ENCODE measurements at regions not wholly inside any gene's neighbourhood (a gene's known extent, or its start where the extent isn't known, plus 50 kb on each side); places are given as distances from the start of the nearest gene placed in this dataset.
A peak's percentile ranks its signal among the peaks of the same experiment; 100 is the strongest.

- Mint-ChIP-seq H3K4me3 (no peak overlapping the region), H3K4me1 (no peaks in the 10 kb centered on the region), H3K36me3 (no peaks in the 10 kb centered on the region), H3K9me3 (no peaks in the 10 kb centered on the region), H3K27ac (no peak overlapping the region), H3K27me3 (peaks cover 0 to 1% of the 10 kb centered on the region in 2 donors)
- H3K4me3 ChIP-seq (ENCODE audit: low read length), result no peak overlapping the region
- ChIA-PET POLR2A (no interaction called here), CTCF (interaction anchor here (1.2 kb wide), 1 partner anchor 10 kb away, joined by 3 read pairs; no protein-coding TSS in a partner anchor)
- H3K27me3 ChIP-seq (ENCODE audit: insufficient read depth, low read length, poor library complexity, severe bottlenecking), result no peaks in the 10 kb centered on the region
- no peak overlapping the region for H3K27ac ChIP-seq (ENCODE audit: low read depth, low read length)
- H3K36me3 ChIP-seq (ENCODE audit: insufficient read depth, low read length), result no peaks in the 10 kb centered on the region
- no peaks in the 10 kb centered on the region for H3K4me1 ChIP-seq (ENCODE audit: insufficient read depth, low read length)
- DNase-seq, result no peak
- H3K9me3 ChIP-seq (ENCODE audit: low read length), result no peaks in the 10 kb centered on the region
Measured at GRCh38 chr4:177671845-177672244, 229.6 kb upstream of the AGA start.

DNA sequence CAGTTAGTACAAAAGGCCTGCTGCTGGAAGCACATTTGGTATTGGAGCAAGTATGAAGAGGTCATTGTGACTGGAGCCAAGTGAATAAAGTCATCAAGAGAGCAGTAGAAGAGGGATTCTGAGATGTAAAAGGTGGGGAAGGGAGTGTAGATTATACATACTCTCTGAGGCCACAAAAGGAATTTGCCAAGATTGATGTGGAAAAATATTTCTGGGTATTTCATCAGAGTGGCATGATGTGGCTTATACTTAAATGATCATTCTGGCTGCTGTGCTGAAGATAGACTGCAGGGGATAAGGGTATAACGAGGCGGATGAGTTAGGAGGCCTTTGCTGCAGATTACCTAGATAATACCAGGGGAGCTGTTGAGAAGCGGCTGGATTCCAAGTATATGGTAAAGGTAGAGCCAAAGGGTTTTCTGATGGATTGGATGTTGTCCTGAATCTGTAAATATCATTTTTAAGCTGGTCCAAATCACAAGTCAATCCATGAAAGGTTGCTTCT is 231.8 kb upstream of the AGA start:
- no peaks in the 10 kb centered on the region for H3K9me3 Mint-ChIP-seq

GRCh38 chr4:177680308-177680707 is 238.1 kb upstream of the AGA start:
- Histone ChIP-seq H3K9me3 (ENCODE audit: low read length) (no peaks in the 10 kb centered on the region), H3K4me1 (ENCODE audit: insufficient read depth, low read length) (no peaks in the 10 kb centered on the region), H3K36me3 (ENCODE audit: insufficient read depth, low read length) (no peaks in the 10 kb centered on the region), H3K27ac (ENCODE audit: low read depth, low read length) (no peak overlapping the region), H3K4me3 (ENCODE audit: low read length) (no peak overlapping the region), H3K27me3 (ENCODE audit: insufficient read depth, low read length, poor library complexity, severe bottlenecking) (no peaks in the 10 kb centered on the region)
- Mint-ChIP-seq H3K4me1 (peaks cover 0 to 9% (median 8%) of the 10 kb centered on the region in 3 donors), H3K27ac (peak overlapping the region in 1 of 8 donors; percentile 59), H3K27me3 (no peaks in the 10 kb centered on the region), H3K9me3 (peaks cover 0 to 1% (median 0%) of the 10 kb centered on the region in 5 donors), H3K36me3 (no peaks in the 10 kb centered on the region), H3K4me3 (peak overlapping the region in 2 of 7 donors; percentile 35 to 50)
- ChIA-PET CTCF (no interaction called here), POLR2A (no interaction called here)
- DNase-seq, result no peak

More for the DNA sequence above, 231.8 kb upstream of the AGA start:
- CTCF ChIA-PET, result no interaction called here
- Histone ChIP-seq H3K27ac (ENCODE audit: low read depth, low read length) (no peak overlapping the region), H3K4me1 (ENCODE audit: insufficient read depth, low read length) (no peaks in the 10 kb centered on the region), H3K9me3 (ENCODE audit: low read length) (no peaks in the 10 kb centered on the region), H3K27me3 (ENCODE audit: insufficient read depth, low read length, poor library complexity, severe bottlenecking) (no peaks in the 10 kb centered on the region), H3K4me3 (ENCODE audit: low read length) (no peak overlapping the region), H3K36me3 (ENCODE audit: insufficient read depth, low read length) (no peaks in the 10 kb centered on the region)
- H3K27me3 Mint-ChIP-seq, result peaks cover 0 to 1% of the 10 kb centered on the region in 2 donors
- POLR2A ChIA-PET, result no interaction called here
- no peaks in the 10 kb centered on the region for H3K36me3 Mint-ChIP-seq
- H3K27ac Mint-ChIP-seq, result no peak overlapping the region
- no peaks in the 10 kb centered on the region for H3K4me1 Mint-ChIP-seq
- no peak for DNase-seq
- H3K4me3 Mint-ChIP-seq, result no peak overlapping the region

DNA sequence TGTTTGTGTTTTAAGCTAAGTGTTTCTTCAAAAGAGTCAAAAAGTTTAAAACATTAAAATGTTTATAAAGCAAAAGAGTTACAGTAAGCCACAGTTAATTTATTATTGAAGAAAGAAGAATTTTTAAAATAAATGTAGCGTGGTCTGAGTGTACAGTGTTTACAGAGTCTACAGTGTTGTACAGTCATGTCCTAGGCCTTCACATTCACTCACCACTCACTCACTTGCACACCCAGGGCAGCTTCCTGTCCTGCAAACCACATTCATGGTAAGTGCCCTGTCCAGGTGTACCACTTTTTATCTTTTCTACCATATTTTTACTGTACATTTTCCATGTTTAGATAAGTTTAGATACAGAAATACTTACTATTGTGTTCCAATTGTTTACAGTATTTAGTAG is 239.7 kb upstream of the AGA start:
- no peaks in the 10 kb centered on the region for H3K4me1 ChIP-seq (ENCODE audit: insufficient read depth, low read length)
- Mint-ChIP-seq H3K9me3 (peaks cover 0 to 1% (median 0%) of the 10 kb centered on the region in 5 donors), H3K4me1 (peaks cover 0 to 9% (median 8%) of the 10 kb centered on the region in 3 donors), H3K27ac (no peak overlapping the region), H3K4me3 (no peak overlapping the region), H3K36me3 (no peaks in the 10 kb centered on the region), H3K27me3 (no peaks in the 10 kb centered on the region)
- H3K36me3 ChIP-seq (ENCODE audit: insufficient read depth, low read length), result no peaks in the 10 kb centered on the region
- CTCF ChIA-PET, result interaction anchor here (1.0 kb wide), 1 partner anchor 11 kb away, joined by 3 read pairs; no protein-coding TSS in a partner anchor
- POLR2A ChIA-PET, result no interaction called here
- no peak overlapping the region for H3K4me3 ChIP-seq (ENCODE audit: low read length)
- no peaks in the 10 kb centered on the region for H3K9me3 ChIP-seq (ENCODE audit: low read length)
- H3K27me3 ChIP-seq (ENCODE audit: insufficient read depth, low read length, poor library complexity, severe bottlenecking), result no peaks in the 10 kb centered on the region
- DNase-seq, result no peak
- no peak overlapping the region for H3K27ac ChIP-seq (ENCODE audit: low read depth, low read length)

DNA sequence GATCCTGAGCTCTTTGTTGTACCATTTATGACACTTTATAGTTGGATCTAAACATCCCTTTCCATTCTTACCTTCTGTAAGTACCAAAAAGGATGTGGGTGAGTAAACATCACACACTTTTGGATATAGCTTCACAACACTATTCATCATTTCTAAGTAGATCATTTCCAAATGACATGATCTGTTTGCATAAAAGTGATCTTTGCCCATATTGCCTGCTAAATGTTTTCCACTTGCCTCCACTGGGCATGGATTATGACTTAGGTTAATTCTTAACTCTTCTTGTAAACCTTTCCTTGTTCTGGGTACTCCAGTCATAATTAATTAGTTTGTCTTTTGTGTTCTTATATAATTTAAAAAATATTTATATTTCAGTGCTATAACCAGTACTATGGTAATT is 244.9 kb upstream of the AGA start:
- H3K27ac ChIP-seq (ENCODE audit: low read depth, low read length), result no peak overlapping the region
- ChIA-PET CTCF (no interaction called here), POLR2A (no interaction called here)
- Mint-ChIP-seq H3K9me3 (peaks cover 0 to 1% (median 0%) of the 10 kb centered on the region in 5 donors), H3K36me3 (no peaks in the 10 kb centered on the region), H3K27me3 (no peaks in the 10 kb centered on the region), H3K4me1 (no peaks in the 10 kb centered on the region), H3K4me3 (no peak overlapping the region), H3K27ac (no peak overlapping the region)
- H3K4me1 ChIP-seq (ENCODE audit: insufficient read depth, low read length), result no peaks in the 10 kb centered on the region
- no peaks in the 10 kb centered on the region for H3K27me3 ChIP-seq (ENCODE audit: insufficient read depth, low read length, poor library complexity, severe bottlenecking)
- DNase-seq, result no peak
- H3K36me3 ChIP-seq (ENCODE audit: insufficient read depth, low read length), result no peaks in the 10 kb centered on the region
- no peaks in the 10 kb centered on the region for H3K9me3 ChIP-seq (ENCODE audit: low read length)
- no peak overlapping the region for H3K4me3 ChIP-seq (ENCODE audit: low read length)

DNA sequence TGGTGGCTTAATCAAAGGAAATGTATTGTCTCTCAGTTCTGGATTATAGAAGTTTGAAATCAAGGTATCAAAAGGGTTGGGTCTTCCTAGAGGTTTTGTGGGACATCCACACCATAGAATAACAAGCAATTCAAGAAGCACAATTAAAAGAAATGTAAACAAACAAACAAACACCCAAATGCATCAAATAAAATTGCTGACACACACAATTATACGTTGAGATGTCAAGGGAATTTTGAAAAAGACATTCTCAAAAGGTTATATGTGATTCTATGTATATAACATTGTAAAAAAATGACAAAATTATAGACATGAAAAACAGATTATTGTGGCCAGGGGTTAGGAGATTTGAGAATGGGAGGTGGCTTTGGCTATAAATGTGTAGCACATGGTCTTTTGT is 250.7 kb upstream of the AGA start:
- H3K4me3 Mint-ChIP-seq, result no peak overlapping the region
- no peaks in the 10 kb centered on the region for H3K27me3 ChIP-seq (ENCODE audit: insufficient read depth, low read length, poor library complexity, severe bottlenecking)
- no peak overlapping the region for H3K27ac Mint-ChIP-seq
- no peaks in the 10 kb centered on the region for H3K36me3 Mint-ChIP-seq
- ChIA-PET CTCF (no interaction called here), POLR2A (no interaction called here)
- DNase-seq, result no peak
- H3K27me3 Mint-ChIP-seq, result no peaks in the 10 kb centered on the region
- H3K9me3 ChIP-seq (ENCODE audit: low read length), result no peaks in the 10 kb centered on the region
- no peaks in the 10 kb centered on the region for H3K4me1 ChIP-seq (ENCODE audit: insufficient read depth, low read length)
- H3K9me3 Mint-ChIP-seq, result peaks cover 0 to 5% (median 0%) of the 10 kb centered on the region in 5 donors
- H3K4me1 Mint-ChIP-seq, result no peaks in the 10 kb centered on the region
- H3K36me3 ChIP-seq (ENCODE audit: insufficient read depth, low read length), result no peaks in the 10 kb centered on the region
- H3K27ac ChIP-seq (ENCODE audit: low read depth, low read length), result no peak overlapping the region
- H3K4me3 ChIP-seq (ENCODE audit: low read length), result no peak overlapping the region

DNA sequence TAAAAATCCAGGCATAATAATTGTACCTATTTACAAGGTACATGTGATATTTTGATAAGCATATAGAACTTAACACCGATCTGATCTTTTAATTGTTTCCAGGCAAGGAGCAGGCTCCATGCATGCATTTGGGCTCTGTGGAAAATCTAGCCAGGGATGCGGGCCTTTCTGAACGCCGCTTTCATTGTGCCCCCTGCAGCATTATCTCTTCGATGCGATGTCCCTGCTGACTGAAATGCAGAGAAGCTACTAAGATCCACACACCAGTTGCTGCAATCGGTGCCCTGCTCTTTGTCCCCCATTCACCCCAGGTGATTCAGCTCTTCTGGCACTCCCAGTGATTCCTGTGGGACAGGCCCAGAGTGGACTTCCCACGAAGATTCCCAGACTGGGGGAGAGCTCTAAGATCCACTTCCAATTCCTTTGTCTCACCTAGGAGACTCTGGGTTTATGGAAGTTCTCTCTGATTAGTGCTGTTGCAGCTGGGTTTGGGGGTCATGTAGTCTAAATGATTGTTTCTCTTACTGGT is 254.3 kb upstream of the AGA start:
- CTCF ChIA-PET, result no interaction called here
- H3K27me3 Mint-ChIP-seq, result no peaks in the 10 kb centered on the region

GRCh38 chr4:177699365-177700213 is 257.4 kb upstream of the AGA start:
- H3K27ac Mint-ChIP-seq, result no peak overlapping the region
- no peaks in the 10 kb centered on the region for H3K9me3 ChIP-seq (ENCODE audit: low read length)
- no peaks in the 10 kb centered on the region for H3K4me1 ChIP-seq (ENCODE audit: insufficient read depth, low read length)
- no peaks in the 10 kb centered on the region for H3K27me3 ChIP-seq (ENCODE audit: insufficient read depth, low read length, poor library complexity, severe bottlenecking)
- H3K4me3 ChIP-seq (ENCODE audit: low read length), result no peak overlapping the region
- no peaks in the 10 kb centered on the region for H3K4me1 Mint-ChIP-seq
- POLR2A ChIA-PET, result no interaction called here
- no peaks in the 10 kb centered on the region for H3K36me3 Mint-ChIP-seq
- H3K27me3 Mint-ChIP-seq, result peaks cover 0 to 3% of the 10 kb centered on the region in 2 donors
- H3K9me3 Mint-ChIP-seq, result peaks cover 0 to 4% (median 2%) of the 10 kb centered on the region in 5 donors
- no peak overlapping the region for H3K27ac ChIP-seq (ENCODE audit: low read depth, low read length)
- no peak overlapping the region for H3K4me3 Mint-ChIP-seq
- no peaks in the 10 kb centered on the region for H3K36me3 ChIP-seq (ENCODE audit: insufficient read depth, low read length)
- CTCF ChIA-PET, result no interaction called here
- DNase-seq, result no peak

More for the DNA sequence above, 254.3 kb upstream of the AGA start:
- POLR2A ChIA-PET, result no interaction called here
- no peak overlapping the region for H3K4me3 ChIP-seq (ENCODE audit: low read length)
- no peaks in the 10 kb centered on the region for H3K4me1 ChIP-seq (ENCODE audit: insufficient read depth, low read length)
- Mint-ChIP-seq H3K4me3 (no peak overlapping the region), H3K36me3 (no peaks in the 10 kb centered on the region), H3K27ac (no peak overlapping the region), H3K4me1 (no peaks in the 10 kb centered on the region), H3K9me3 (peaks cover 0 to 5% (median 0%) of the 10 kb centered on the region in 5 donors)
- H3K36me3 ChIP-seq (ENCODE audit: insufficient read depth, low read length), result no peaks in the 10 kb centered on the region
- H3K27me3 ChIP-seq (ENCODE audit: insufficient read depth, low read length, poor library complexity, severe bottlenecking), result no peaks in the 10 kb centered on the region
- no peak overlapping the region for H3K27ac ChIP-seq (ENCODE audit: low read depth, low read length)
- no peaks in the 10 kb centered on the region for H3K9me3 ChIP-seq (ENCODE audit: low read length)
- no peak for DNase-seq
